Osteocyte (in vitro differentiated cells): ENCODE measurements at regions not wholly inside any gene's neighbourhood (a gene's known extent, or its start where the extent isn't known, plus 50 kb on each side); places are given as distances from the start of the nearest gene placed in this dataset.

Experiments used
- DNase-seq: peaks from one replicate; pipeline ENCODE4 v3.0.0; 2021; ENCODE audit warnings: mixed read lengths; ENCODE audit not compliant: unreplicated experiment; ENCODE audit errors: extremely low spot score
- H3K27ac Mint-ChIP-seq: one replicate; pipeline ENCODE4 v1.8.0; 2021; ENCODE audit warnings: mild to moderate bottlenecking, mixed read lengths; ENCODE audit not compliant: unreplicated experiment
- H3K27me3 Mint-ChIP-seq: one replicate; pipeline ENCODE4 v1.8.0; 2021; ENCODE audit warnings: mixed read lengths; ENCODE audit not compliant: unreplicated experiment
- H3K36me3 Mint-ChIP-seq: one replicate; pipeline ENCODE4 v1.8.0; 2021; ENCODE audit warnings: mixed read lengths; ENCODE audit not compliant: unreplicated experiment
- H3K4me1 Mint-ChIP-seq: one replicate; pipeline ENCODE4 v1.8.0; 2021; ENCODE audit warnings: mixed read lengths; ENCODE audit not compliant: unreplicated experiment
- H3K4me3 Mint-ChIP-seq: one replicate; pipeline ENCODE4 v1.8.0; 2021; ENCODE audit warnings: mild to moderate bottlenecking, moderate library complexity, mixed read lengths; ENCODE audit not compliant: unreplicated experiment
- H3K9me3 Mint-ChIP-seq: one replicate; pipeline ENCODE4 v1.8.0; 2021; ENCODE audit warnings: mixed read lengths; ENCODE audit not compliant: unreplicated experiment
- TF ChIP-seq, protein P1 (sequence below): fragments of 200-600 bp; sonication (generic); IDR thresholded peaks from 2 replicates; pipeline ENCODE4 v1.5.0; 2021; ENCODE audit warnings: antibody characterized with exemption, mild to moderate bottlenecking, moderate library complexity

DNA sequence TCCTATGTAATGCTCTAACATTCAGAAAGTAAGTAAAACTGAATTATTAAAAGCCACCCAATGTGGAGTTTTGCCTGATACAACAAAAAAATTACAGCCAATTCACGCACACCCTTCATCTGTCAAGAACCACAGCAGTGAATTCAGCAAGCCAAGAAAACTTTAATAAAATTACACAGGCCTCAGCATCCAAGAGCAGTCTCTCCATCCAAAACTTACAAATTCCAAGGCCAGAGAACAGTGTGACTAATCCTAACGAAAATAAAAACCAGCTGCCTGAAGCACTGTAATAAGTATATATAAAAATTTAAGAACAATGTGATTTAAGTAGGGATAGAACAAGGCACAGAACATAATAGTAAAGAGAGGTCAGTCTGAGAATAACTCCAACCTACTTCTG is 54.2 kb downstream of the SIX6 start:
- peaks cover 3% of the 10 kb centered on the region for H3K36me3 Mint-ChIP-seq
- no peak for DNase-seq
- H3K27me3 Mint-ChIP-seq = no peaks in the 10 kb centered on the region
- H3K27ac Mint-ChIP-seq = peak overlapping the region; percentile 83
- H3K4me3 Mint-ChIP-seq = no peak overlapping the region
- no peaks in the 10 kb centered on the region for H3K9me3 Mint-ChIP-seq
- TF ChIP-seq, protein P1, sequence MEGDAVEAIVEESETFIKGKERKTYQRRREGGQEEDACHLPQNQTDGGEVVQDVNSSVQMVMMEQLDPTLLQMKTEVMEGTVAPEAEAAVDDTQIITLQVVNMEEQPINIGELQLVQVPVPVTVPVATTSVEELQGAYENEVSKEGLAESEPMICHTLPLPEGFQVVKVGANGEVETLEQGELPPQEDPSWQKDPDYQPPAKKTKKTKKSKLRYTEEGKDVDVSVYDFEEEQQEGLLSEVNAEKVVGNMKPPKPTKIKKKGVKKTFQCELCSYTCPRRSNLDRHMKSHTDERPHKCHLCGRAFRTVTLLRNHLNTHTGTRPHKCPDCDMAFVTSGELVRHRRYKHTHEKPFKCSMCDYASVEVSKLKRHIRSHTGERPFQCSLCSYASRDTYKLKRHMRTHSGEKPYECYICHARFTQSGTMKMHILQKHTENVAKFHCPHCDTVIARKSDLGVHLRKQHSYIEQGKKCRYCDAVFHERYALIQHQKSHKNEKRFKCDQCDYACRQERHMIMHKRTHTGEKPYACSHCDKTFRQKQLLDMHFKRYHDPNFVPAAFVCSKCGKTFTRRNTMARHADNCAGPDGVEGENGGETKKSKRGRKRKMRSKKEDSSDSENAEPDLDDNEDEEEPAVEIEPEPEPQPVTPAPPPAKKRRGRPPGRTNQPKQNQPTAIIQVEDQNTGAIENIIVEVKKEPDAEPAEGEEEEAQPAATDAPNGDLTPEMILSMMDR = no peak
- peaks cover 46% of the 10 kb centered on the region for H3K4me1 Mint-ChIP-seq

DNA sequence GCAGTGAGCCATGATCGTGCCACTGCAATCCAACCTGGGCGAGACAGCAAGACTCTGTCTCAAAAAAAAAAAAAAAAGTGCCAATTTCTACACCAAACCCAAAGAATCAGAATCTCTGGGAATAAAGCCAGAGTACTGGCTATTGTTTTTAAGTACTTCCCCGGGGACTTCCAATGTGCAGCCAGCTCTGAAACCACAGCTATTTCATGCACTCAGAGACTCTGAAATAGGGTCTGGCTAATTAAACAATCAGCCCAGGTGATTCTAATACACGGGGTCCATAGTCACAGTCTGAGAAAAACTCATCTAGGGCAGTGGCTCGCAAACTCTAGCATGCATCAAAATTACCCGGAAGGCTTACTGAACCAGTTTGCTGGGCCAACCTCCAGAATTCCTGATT is 56.3 kb downstream of the SIX6 start:
- Mint-ChIP-seq H3K27ac (peak overlapping the region; percentile 58), H3K27me3 (no peaks in the 10 kb centered on the region), H3K36me3 (peaks cover 6% of the 10 kb centered on the region), H3K4me1 (peaks cover 46% of the 10 kb centered on the region), H3K9me3 (no peaks in the 10 kb centered on the region), H3K4me3 (no peak overlapping the region)
- no peak for DNase-seq
- TF ChIP-seq, protein P1 = no peak

DNA sequence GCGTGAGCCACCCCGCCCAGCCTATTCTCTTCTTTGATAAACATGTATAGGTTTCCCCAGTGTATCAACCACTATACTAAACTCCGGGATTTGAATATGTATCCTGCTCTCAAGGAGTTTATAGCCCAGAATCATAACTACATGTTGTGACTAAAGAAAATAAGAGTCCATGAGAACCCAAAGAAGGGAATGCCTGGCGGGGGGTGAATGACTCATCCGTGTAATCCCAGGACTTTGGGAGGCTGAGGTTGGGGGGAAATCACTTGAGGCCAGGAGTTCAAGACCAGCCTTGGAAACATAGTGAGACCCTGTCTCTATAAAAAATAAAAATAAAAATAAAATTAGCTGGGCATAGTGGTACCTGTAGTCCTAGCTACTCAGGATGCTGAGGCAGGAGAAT is 57.2 kb downstream of the SIX6 start:
- Mint-ChIP-seq H3K36me3 (peaks cover 6% of the 10 kb centered on the region), H3K4me1 (peaks cover 45% of the 10 kb centered on the region), H3K27ac (no peak overlapping the region), H3K9me3 (no peaks in the 10 kb centered on the region), H3K27me3 (no peaks in the 10 kb centered on the region), H3K4me3 (no peak overlapping the region)
- TF ChIP-seq, protein P1 = no peak
- DNase-seq = no peak

DNA sequence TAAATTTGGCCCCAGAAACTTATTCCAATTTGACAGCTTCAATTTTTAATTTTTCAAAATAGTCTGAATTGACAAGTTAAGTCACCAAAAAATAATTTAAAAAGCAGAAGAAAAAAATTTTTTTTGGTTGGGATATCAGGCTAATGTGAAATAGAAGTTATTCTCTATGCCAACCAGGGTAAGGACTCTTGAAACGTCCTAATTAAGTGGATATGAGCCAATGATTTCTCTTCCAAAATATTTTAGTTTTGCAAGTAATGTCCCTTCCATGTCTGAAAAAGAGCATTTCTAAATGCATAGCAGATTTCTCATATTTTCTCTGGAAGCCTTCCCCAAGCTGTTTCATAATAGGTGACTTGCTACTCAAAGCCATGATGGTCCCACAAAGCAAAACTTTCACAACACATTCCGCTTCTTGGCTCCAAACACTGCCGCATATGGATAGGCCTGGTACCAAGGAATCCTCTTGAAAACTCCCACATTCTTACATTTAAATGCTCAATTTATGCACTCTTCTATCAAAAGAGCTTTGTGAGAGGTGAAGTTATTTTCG is 65.1 kb downstream of the SIX6 start:
- Mint-ChIP-seq H3K4me1 (no peaks in the 10 kb centered on the region), H3K9me3 (peaks cover 12% of the 10 kb centered on the region), H3K4me3 (no peak overlapping the region), H3K36me3 (peaks cover 18% of the 10 kb centered on the region), H3K27me3 (no peaks in the 10 kb centered on the region), H3K27ac (peak overlapping the region; percentile 4)
- no peak for DNase-seq
- TF ChIP-seq, protein P1 = no peak

DNA sequence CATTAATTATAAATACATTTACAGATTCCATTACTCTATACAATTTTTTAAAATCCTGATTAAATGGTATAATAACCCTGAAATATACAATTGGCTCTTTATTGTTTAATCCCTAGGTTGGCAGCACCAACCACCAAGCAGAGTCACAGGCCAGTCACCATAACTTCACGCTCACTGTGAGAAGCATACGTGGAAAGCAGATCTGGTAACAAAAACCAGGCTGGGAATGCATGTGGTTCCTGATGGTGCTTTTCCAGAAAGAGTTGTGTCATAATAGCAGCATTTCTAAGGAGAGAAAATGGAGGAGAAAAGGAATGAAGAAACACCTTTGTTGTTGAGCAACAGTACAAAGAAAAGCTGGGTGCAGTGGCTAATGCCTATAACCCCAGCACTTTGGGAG is 66.1 kb downstream of the SIX6 start:
- DNase-seq = no peak
- Mint-ChIP-seq H3K4me3 (no peak overlapping the region), H3K36me3 (peaks cover 18% of the 10 kb centered on the region), H3K4me1 (no peaks in the 10 kb centered on the region), H3K9me3 (peaks cover 14% of the 10 kb centered on the region), H3K27me3 (no peaks in the 10 kb centered on the region), H3K27ac (no peak overlapping the region)
- TF ChIP-seq, protein P1 = no peak
